SK-N-SH (cell line): ENCODE measurements at regions not wholly inside any gene's neighbourhood (a gene's known extent, or its start where the extent isn't known, plus 50 kb on each side); places are given as distances from the start of the nearest gene placed in this dataset.

Source experiments
- CTCF ChIP-seq: fragments of 200-600 bp; sonication (generic); IDR thresholded peaks from 2 replicates; pipeline ENCODE4 v1.6.1; 2017; ENCODE audit warnings: antibody characterized with exemption, mild to moderate bottlenecking, moderate library complexity
- POLR2AphosphoS5 ChIP-seq: IDR thresholded peaks from 2 replicates; pipeline ENCODE4 v1.6.1; 2012; ENCODE audit warnings: low read depth, low read length
- RCOR1 ChIP-seq: fragments of 150-350 bp; IDR thresholded peaks from 2 replicates; pipeline ENCODE4 v1.6.1; 2017; ENCODE audit warnings: antibody characterized with exemption, low read length
- SMC3 ChIP-seq: IDR thresholded peaks from 2 replicates; pipeline ENCODE4 v1.6.1; 2012; ENCODE audit warnings: low read depth, low read length, improper control_type of control experiment

DNA sequence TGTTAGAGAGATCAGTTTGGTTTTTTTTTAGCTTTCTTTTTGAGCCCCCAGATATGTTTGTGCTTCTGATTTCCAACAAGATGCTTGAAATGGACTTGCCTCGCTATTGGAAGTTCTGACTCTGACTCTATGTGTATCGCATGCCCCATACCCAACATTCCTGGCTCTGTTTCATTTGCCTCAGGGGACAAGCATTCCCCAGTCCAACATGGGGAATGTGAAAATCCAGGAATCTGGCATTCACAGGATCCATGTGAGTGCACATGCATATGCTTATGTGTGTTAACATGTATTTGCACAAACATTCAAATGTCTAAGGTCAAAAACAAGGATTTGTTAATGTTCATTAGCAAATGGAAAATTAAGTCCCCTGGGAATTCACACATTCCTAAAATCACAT lies 233.9 kb downstream of the TLR4 start:
- TF ChIP-seq CTCF (no peak), SMC3 (no peak), POLR2AphosphoS5 (no peak), RCOR1 (no peak)
